ENCODE measurements at regions not wholly inside any gene's neighbourhood (a gene's known extent, or its start where the extent isn't known, plus 50 kb on each side); places are given as distances from the start of the nearest gene placed in this dataset.
"Not testable (repeated sequence)": the region's sequence is repeated elsewhere in the genome, so short reads cannot be mapped to it uniquely, and the experiment has no call there.

- H3K27ac ChIP-seq (ENCODE audit: low read length): no peak overlapping the region
- H3K36me3 ChIP-seq (replicated peaks; ENCODE audit: low read depth, low read length): no peaks in the 10 kb centered on the region
- no peaks in the 10 kb centered on the region for H3K4me1 ChIP-seq (ENCODE audit: low read length)
- H3K4me3 ChIP-seq (ENCODE audit: low read length): no peak overlapping the region
- TF ChIP-seq EZH2phosphoT487 (IDR thresholded peaks at IDR 0.05; ENCODE audit: low read depth) (no peak), CTCF (IDR thresholded peaks at IDR 0.05; ENCODE audit: low read depth, low read length) (no peak)
- H3K79me2 ChIP-seq (ENCODE audit: low read length): no peaks in the 10 kb centered on the region
- H3K9ac ChIP-seq (ENCODE audit: low read length): no peak overlapping the region
- no peaks in the 10 kb centered on the region for H3K9me3 ChIP-seq (ENCODE audit: insufficient read depth, low read length)
- no peak overlapping the region for H2AFZ ChIP-seq (ENCODE audit: low read depth, low read length)
- H4K20me1 ChIP-seq (ENCODE audit: insufficient read depth, low read length): no peaks in the 10 kb centered on the region
- H3K4me2 ChIP-seq (ENCODE audit: low read length): no peak overlapping the region
- no peaks in the 10 kb centered on the region for H3K27me3 ChIP-seq (ENCODE audit: low read depth, low read length)
Measured at GRCh38 chr11:42947405-42947804, 364.4 kb upstream of the API5 start.

GRCh38 chr11:42949738-42950376 is 361.9 kb upstream of the API5 start:
- H3K4me2 ChIP-seq (ENCODE audit: low read length); H3K9ac ChIP-seq (ENCODE audit: low read length); H3K9me3 ChIP-seq (ENCODE audit: insufficient read depth, low read length); H3K4me3 ChIP-seq (ENCODE audit: low read length); H3K36me3 ChIP-seq (replicated peaks; ENCODE audit: low read depth, low read length); H3K27me3 ChIP-seq (ENCODE audit: low read depth, low read length); H3K27ac ChIP-seq (ENCODE audit: low read length); H4K20me1 ChIP-seq (ENCODE audit: insufficient read depth, low read length); H3K4me1 ChIP-seq (ENCODE audit: low read length); H2AFZ ChIP-seq (ENCODE audit: low read depth, low read length); H3K79me2 ChIP-seq (ENCODE audit: low read length): not testable (repeated sequence)

- no peaks in the 10 kb centered on the region for H4K20me1 ChIP-seq (ENCODE audit: insufficient read depth, low read length)
Measured at GRCh38 chr11:42951266-42951665, 360.5 kb upstream of the API5 start.

GRCh38 chr11:42957831-42958230 is 354.0 kb upstream of the API5 start:
- no peaks in the 10 kb centered on the region for H3K36me3 ChIP-seq (replicated peaks; ENCODE audit: low read depth, low read length)
- no peaks in the 10 kb centered on the region for H3K4me1 ChIP-seq (ENCODE audit: low read length)
- H3K4me3 ChIP-seq (ENCODE audit: low read length): no peak overlapping the region
- H3K79me2 ChIP-seq (ENCODE audit: low read length): no peaks in the 10 kb centered on the region
- H3K9me3 ChIP-seq (ENCODE audit: insufficient read depth, low read length): no peaks in the 10 kb centered on the region
- TF ChIP-seq CTCF (IDR thresholded peaks at IDR 0.05; ENCODE audit: low read depth, low read length): no peak
- no peak for TF ChIP-seq EZH2phosphoT487 (IDR thresholded peaks at IDR 0.05; ENCODE audit: low read depth)
- H3K4me2 ChIP-seq (ENCODE audit: low read length): no peak overlapping the region
- H3K27ac ChIP-seq (ENCODE audit: low read length): no peak overlapping the region
- H3K9ac ChIP-seq (ENCODE audit: low read length): no peak overlapping the region
- no peaks in the 10 kb centered on the region for H4K20me1 ChIP-seq (ENCODE audit: insufficient read depth, low read length)
- no peaks in the 10 kb centered on the region for H3K27me3 ChIP-seq (ENCODE audit: low read depth, low read length)
- no peak overlapping the region for H2AFZ ChIP-seq (ENCODE audit: low read depth, low read length)

More at GRCh38 chr11:42951266-42951665, 360.5 kb upstream of the API5 start:
- no peaks in the 10 kb centered on the region for H3K4me1 ChIP-seq (ENCODE audit: low read length)
- H3K9ac ChIP-seq (ENCODE audit: low read length): no peak overlapping the region
- H3K27ac ChIP-seq (ENCODE audit: low read length): no peak overlapping the region
- no peaks in the 10 kb centered on the region for H3K27me3 ChIP-seq (ENCODE audit: low read depth, low read length)
- H3K4me3 ChIP-seq (ENCODE audit: low read length): no peak overlapping the region
- TF ChIP-seq EZH2phosphoT487 (IDR thresholded peaks at IDR 0.05; ENCODE audit: low read depth) (no peak), CTCF (IDR thresholded peaks at IDR 0.05; ENCODE audit: low read depth, low read length) (no peak)
- no peaks in the 10 kb centered on the region for H3K79me2 ChIP-seq (ENCODE audit: low read length)
- no peak overlapping the region for H2AFZ ChIP-seq (ENCODE audit: low read depth, low read length)
- H3K9me3 ChIP-seq (ENCODE audit: insufficient read depth, low read length): no peaks in the 10 kb centered on the region
- H3K36me3 ChIP-seq (replicated peaks; ENCODE audit: low read depth, low read length): no peaks in the 10 kb centered on the region
- no peak overlapping the region for H3K4me2 ChIP-seq (ENCODE audit: low read length)

Measured in OCI-LY3 (cell line).